MM.1S (cell line): ENCODE measurements at regions not wholly inside any gene's neighbourhood (a gene's known extent, or its start where the extent isn't known, plus 50 kb on each side); places are given as distances from the start of the nearest gene placed in this dataset.

Source experiments
- DNase-seq: peaks from one replicate; pipeline ENCODE4 v3.0.0-alpha.2; 2015
- H2AFZ ChIP-seq: fragments of 300-600 bp; sonication (generic); 2 replicates; pipeline ENCODE4 v1.6.0; 2016; ENCODE audit warnings: antibody characterized with exemption, low read length
- H3F3A ChIP-seq: fragments of 300-600 bp; sonication (generic); 2 replicates; pipeline ENCODE4 v1.6.1; 2016; ENCODE audit warnings: mild to moderate bottlenecking, antibody characterized with exemption, low read length, moderate library complexity, mixed read lengths; ENCODE audit not compliant: insufficient read depth
- H3K27ac ChIP-seq: fragments of 300-600 bp; sonication (generic); 2 replicates; pipeline ENCODE4 v1.5.1; 2016; ENCODE audit warnings: mild to moderate bottlenecking, low read length
- H3K27me3 ChIP-seq: fragments of 300-600 bp; sonication (generic); replicated peaks from 2 replicates; pipeline ENCODE4 v1.6.0; 2016; ENCODE audit warnings: low read length; ENCODE audit not compliant: insufficient read depth
- H3K36me3 ChIP-seq: fragments of 300-600 bp; sonication (generic); replicated peaks from 2 replicates; pipeline ENCODE4 v1.6.1; 2016; ENCODE audit warnings: mild to moderate bottlenecking, low read length, mixed read lengths; ENCODE audit not compliant: insufficient read depth
- H3K4me1 ChIP-seq: fragments of 300-600 bp; sonication (generic); 2 replicates; pipeline ENCODE4 v1.6.1; 2016; ENCODE audit warnings: low read length, mixed read lengths
- H3K4me2 ChIP-seq: fragments of 300-600 bp; sonication (generic); 2 replicates; pipeline ENCODE4 v1.6.0; 2016; ENCODE audit warnings: low read depth, low read length
- H3K4me3 ChIP-seq: fragments of 300-600 bp; sonication (generic); 2 replicates; pipeline ENCODE4 v1.5.1; 2016; ENCODE audit warnings: low read length, mixed read lengths
- H3K79me2 ChIP-seq: fragments of 300-600 bp; sonication (generic); 2 replicates; pipeline ENCODE4 v1.6.1; 2016; ENCODE audit warnings: mixed run types, low read length, mixed read lengths
- H3K9ac ChIP-seq: fragments of 300-600 bp; sonication (generic); 2 replicates; pipeline ENCODE4 v1.6.1; 2016; ENCODE audit warnings: low read length, mixed read lengths
- H3K9me2 ChIP-seq: fragments of 300-600 bp; sonication (generic); replicated peaks from 2 replicates; pipeline ENCODE4 v1.6.1; 2016; ENCODE audit warnings: mild to moderate bottlenecking, low read length, mixed read lengths; ENCODE audit not compliant: insufficient read depth
- H3K9me3 ChIP-seq: fragments of 300-600 bp; sonication (generic); replicated peaks from 2 replicates; pipeline ENCODE4 v1.6.1; 2016; ENCODE audit warnings: mild to moderate bottlenecking, low read length, mixed read lengths; ENCODE audit not compliant: insufficient read depth
- H4K20me1 ChIP-seq: fragments of 300-600 bp; sonication (generic); 2 replicates; pipeline ENCODE4 v1.6.1; 2016; ENCODE audit warnings: mild to moderate bottlenecking, low read length, moderate library complexity, mixed read lengths; ENCODE audit not compliant: insufficient read depth
- CTCF ChIP-seq: fragments of 300-600 bp; sonication (generic); IDR thresholded peaks from 2 replicates; pipeline ENCODE4 v1.5.1; 2016; ENCODE audit warnings: antibody characterized with exemption, low read length, mixed read lengths
- EZH2 ChIP-seq: fragments of 300-600 bp; sonication (generic); optimal IDR thresholded peaks from 2 replicates; pipeline ENCODE3; 2017; ENCODE audit warnings: low read depth, mild to moderate bottlenecking, antibody characterized with exemption, low read length, mixed read lengths
- EZH2phosphoT487 ChIP-seq: fragments of 300-600 bp; sonication (generic); IDR thresholded peaks from 2 replicates; pipeline ENCODE4 v1.6.1; 2018; ENCODE audit warnings: antibody characterized with exemption, low read length

GRCh38 chr10:2891770-2892124 is 175.6 kb upstream of the PFKP start:
- no peaks in the 10 kb centered on the region for H4K20me1 ChIP-seq
- no peaks in the 10 kb centered on the region for H3K9me2 ChIP-seq
- no peak overlapping the region for H3K4me3 ChIP-seq
- no peak overlapping the region for H2AFZ ChIP-seq
- H3K27ac ChIP-seq = no peak overlapping the region
- H3K27me3 ChIP-seq = no peaks in the 10 kb centered on the region
- no peak overlapping the region for H3K4me2 ChIP-seq
- H3K79me2 ChIP-seq = no peaks in the 10 kb centered on the region
- H3F3A ChIP-seq = no peaks in the 10 kb centered on the region
- no peak for DNase-seq
- H3K9ac ChIP-seq = no peak overlapping the region
- H3K9me3 ChIP-seq = no peaks in the 10 kb centered on the region
- TF ChIP-seq CTCF (no peak), EZH2 (no peak), EZH2phosphoT487 (no peak)
- H3K36me3 ChIP-seq = no peaks in the 10 kb centered on the region
- H3K4me1 ChIP-seq = no peaks in the 10 kb centered on the region

- Histone ChIP-seq H3K4me2 (no peak overlapping the region), H3K9me3 (no peaks in the 10 kb centered on the region), H3K4me3 (no peak overlapping the region), H3K79me2 (no peaks in the 10 kb centered on the region), H3F3A (no peaks in the 10 kb centered on the region), H3K36me3 (no peaks in the 10 kb centered on the region), H2AFZ (no peak overlapping the region), H3K9me2 (no peaks in the 10 kb centered on the region), H3K9ac (no peak overlapping the region), H3K4me1 (no peaks in the 10 kb centered on the region), H4K20me1 (no peaks in the 10 kb centered on the region), H3K27ac (no peak overlapping the region), H3K27me3 (no peaks in the 10 kb centered on the region)
- no peak for TF ChIP-seq EZH2
- TF ChIP-seq CTCF = no peak
- no peak for TF ChIP-seq EZH2phosphoT487
- no peak for DNase-seq
These were observed 176.1 kb upstream of the PFKP start for GRCh38 chr10:2891073-2891769.

GRCh38 chr10:2890093-2890492 is 177.3 kb upstream of the PFKP start:
- Histone ChIP-seq H3F3A (no peaks in the 10 kb centered on the region), H3K27ac (no peak overlapping the region), H3K4me2 (no peak overlapping the region), H3K9me3 (no peaks in the 10 kb centered on the region; the same call in 1 of the 2 replicates), H3K9ac (no peak overlapping the region), H3K4me3 (no peak overlapping the region), H3K27me3 (no peaks in the 10 kb centered on the region), H2AFZ (no peak overlapping the region), H3K9me2 (no peaks in the 10 kb centered on the region), H3K4me1 (no peaks in the 10 kb centered on the region), H3K79me2 (no peaks in the 10 kb centered on the region), H3K36me3 (no peaks in the 10 kb centered on the region), H4K20me1 (no peaks in the 10 kb centered on the region)
- TF ChIP-seq EZH2 (no peak), CTCF (no peak), EZH2phosphoT487 (no peak)
- no peak for DNase-seq
